MM.1S (cell line): ENCODE measurements at regions not wholly inside any gene's neighbourhood (a gene's known extent, or its start where the extent isn't known, plus 50 kb on each side); places are given as distances from the start of the nearest gene placed in this dataset.

Experiments used
- EZH2 ChIP-seq: fragments of 300-600 bp; sonication (generic); optimal IDR thresholded peaks from 2 replicates; pipeline ENCODE3; 2017; ENCODE audit warnings: low read depth, mild to moderate bottlenecking, antibody characterized with exemption, low read length, mixed read lengths
- EZH2phosphoT487 ChIP-seq: fragments of 300-600 bp; sonication (generic); IDR thresholded peaks from 2 replicates; pipeline ENCODE4 v1.6.1; 2018; ENCODE audit warnings: antibody characterized with exemption, low read length
- TF ChIP-seq, protein P1 (sequence below): fragments of 300-600 bp; sonication (generic); IDR thresholded peaks from 2 replicates; pipeline ENCODE4 v1.5.1; 2016; ENCODE audit warnings: antibody characterized with exemption, low read length, mixed read lengths

DNA sequence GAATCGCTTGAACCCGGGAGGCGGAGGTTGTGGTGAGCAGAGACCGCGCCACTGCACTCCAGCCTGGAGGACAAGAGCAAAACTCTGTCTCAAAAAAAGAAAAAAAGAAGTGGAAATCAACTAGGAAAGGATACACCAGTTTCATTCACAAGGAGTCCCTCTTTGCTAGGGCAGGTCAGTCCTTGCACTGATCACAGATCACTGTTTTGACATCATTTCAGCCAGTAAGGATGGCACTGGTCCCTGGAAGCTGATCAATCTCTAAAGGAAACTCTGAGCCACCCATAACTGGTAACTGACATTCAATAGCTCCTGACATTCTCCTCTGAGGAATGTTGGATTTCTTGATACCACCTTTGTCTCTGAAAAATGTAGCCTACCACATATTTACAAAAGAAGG, 243.1 kb upstream of the SLC35B3 start:
- TF ChIP-seq, protein P1, sequence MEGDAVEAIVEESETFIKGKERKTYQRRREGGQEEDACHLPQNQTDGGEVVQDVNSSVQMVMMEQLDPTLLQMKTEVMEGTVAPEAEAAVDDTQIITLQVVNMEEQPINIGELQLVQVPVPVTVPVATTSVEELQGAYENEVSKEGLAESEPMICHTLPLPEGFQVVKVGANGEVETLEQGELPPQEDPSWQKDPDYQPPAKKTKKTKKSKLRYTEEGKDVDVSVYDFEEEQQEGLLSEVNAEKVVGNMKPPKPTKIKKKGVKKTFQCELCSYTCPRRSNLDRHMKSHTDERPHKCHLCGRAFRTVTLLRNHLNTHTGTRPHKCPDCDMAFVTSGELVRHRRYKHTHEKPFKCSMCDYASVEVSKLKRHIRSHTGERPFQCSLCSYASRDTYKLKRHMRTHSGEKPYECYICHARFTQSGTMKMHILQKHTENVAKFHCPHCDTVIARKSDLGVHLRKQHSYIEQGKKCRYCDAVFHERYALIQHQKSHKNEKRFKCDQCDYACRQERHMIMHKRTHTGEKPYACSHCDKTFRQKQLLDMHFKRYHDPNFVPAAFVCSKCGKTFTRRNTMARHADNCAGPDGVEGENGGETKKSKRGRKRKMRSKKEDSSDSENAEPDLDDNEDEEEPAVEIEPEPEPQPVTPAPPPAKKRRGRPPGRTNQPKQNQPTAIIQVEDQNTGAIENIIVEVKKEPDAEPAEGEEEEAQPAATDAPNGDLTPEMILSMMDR = no peak
- TF ChIP-seq EZH2 = no peak
- TF ChIP-seq EZH2phosphoT487 = no peak
